ENCODE measurements at regions not wholly inside any gene's neighbourhood (a gene's known extent, or its start where the extent isn't known, plus 50 kb on each side); places are given as distances from the start of the nearest gene placed in this dataset.

DNA sequence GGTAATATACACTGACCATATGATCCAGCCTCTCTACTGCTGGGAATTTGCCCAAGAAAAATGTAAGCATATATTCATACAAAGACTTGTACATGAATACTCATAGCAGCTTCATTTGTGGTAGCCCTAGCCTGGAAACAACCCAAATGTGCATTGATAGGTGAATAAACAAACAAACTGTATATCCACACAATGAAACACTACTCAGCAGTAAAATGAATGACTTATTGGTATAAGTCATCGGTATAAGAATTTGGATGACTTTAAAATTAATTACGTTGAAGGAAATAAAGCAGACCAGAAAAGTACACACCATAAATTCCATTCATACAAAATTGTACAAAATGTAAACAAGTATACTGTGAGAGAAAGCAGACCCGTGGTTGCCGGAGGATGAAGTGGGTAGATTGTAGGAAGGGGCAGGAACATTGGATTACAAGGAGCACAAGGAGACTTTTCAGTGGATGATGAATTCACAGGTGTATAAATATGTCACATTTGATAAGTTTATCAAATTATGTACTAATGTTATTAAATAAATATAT is 376.7 kb downstream of the TDRD15 start:
- Histone ChIP-seq H3K4me1 (peaks cover 2% of the 10 kb centered on the region), H2AFZ (no peak overlapping the region), H3K4me2 (ENCODE audit: low read length) (no peak overlapping the region), H3K36me3 (ENCODE audit: control insufficient read depth, insufficient read depth, low read length) (no peaks in the 10 kb centered on the region), H3K4me3 (ENCODE audit: low read depth, low read length) (no peak overlapping the region), H3K27me3 (ENCODE audit: control insufficient read depth, insufficient read depth, low read length) (no peaks in the 10 kb centered on the region), H3K9ac (no peak overlapping the region), H3K9me3 (ENCODE audit: control insufficient read depth, low read length) (no peaks in the 10 kb centered on the region), H3K79me2 (no peaks in the 10 kb centered on the region), H3K27ac (no peak overlapping the region)
- TF ChIP-seq, protein P1, sequence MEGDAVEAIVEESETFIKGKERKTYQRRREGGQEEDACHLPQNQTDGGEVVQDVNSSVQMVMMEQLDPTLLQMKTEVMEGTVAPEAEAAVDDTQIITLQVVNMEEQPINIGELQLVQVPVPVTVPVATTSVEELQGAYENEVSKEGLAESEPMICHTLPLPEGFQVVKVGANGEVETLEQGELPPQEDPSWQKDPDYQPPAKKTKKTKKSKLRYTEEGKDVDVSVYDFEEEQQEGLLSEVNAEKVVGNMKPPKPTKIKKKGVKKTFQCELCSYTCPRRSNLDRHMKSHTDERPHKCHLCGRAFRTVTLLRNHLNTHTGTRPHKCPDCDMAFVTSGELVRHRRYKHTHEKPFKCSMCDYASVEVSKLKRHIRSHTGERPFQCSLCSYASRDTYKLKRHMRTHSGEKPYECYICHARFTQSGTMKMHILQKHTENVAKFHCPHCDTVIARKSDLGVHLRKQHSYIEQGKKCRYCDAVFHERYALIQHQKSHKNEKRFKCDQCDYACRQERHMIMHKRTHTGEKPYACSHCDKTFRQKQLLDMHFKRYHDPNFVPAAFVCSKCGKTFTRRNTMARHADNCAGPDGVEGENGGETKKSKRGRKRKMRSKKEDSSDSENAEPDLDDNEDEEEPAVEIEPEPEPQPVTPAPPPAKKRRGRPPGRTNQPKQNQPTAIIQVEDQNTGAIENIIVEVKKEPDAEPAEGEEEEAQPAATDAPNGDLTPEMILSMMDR (IDR thresholded peaks at IDR 0.05), result no peak

DNA sequence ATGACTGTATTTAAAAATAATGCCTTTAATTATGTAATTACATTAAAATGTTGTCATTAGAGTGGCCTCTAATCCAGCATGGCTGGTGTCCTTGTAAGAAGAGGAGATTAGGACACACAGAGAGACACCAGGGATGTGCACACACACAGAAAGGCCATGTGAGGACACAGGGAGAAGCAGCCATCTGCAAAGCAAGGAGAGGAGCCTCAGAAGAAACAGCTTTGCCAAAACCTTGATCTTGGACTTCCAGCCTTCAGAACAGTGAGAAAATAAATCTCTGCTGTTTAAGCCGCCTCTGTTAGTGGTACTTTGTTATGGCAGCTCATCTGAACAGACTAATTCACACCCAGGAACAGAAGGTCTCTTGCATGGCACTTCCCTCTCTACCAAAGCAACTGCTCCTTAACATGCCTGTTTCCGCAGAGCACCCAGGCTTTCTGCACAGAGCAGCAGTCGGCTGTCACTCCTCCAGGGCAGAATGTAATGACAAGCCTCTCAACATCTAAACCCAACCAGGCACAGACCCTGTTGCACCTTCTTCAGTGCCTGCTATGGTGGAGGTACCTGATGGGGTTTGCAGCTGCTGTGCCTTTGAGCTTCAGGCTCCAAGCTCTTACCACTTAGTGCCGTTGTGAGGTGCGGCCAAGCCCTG is 377.7 kb downstream of the TDRD15 start:
- Histone ChIP-seq H3K4me1 (peaks cover 2% of the 10 kb centered on the region), H3K9me3 (ENCODE audit: control insufficient read depth, low read length) (no peaks in the 10 kb centered on the region), H3K4me2 (ENCODE audit: low read length) (no peak overlapping the region), H3K27me3 (ENCODE audit: control insufficient read depth, insufficient read depth, low read length) (no peaks in the 10 kb centered on the region), H3K36me3 (ENCODE audit: control insufficient read depth, insufficient read depth, low read length) (no peaks in the 10 kb centered on the region), H3K9ac (no peak overlapping the region), H2AFZ (no peak overlapping the region), H3K4me3 (ENCODE audit: low read depth, low read length) (no peak overlapping the region), H3K27ac (no peak overlapping the region), H3K79me2 (no peaks in the 10 kb centered on the region)
- TF ChIP-seq, protein P1 (IDR thresholded peaks at IDR 0.05), result no peak

DNA sequence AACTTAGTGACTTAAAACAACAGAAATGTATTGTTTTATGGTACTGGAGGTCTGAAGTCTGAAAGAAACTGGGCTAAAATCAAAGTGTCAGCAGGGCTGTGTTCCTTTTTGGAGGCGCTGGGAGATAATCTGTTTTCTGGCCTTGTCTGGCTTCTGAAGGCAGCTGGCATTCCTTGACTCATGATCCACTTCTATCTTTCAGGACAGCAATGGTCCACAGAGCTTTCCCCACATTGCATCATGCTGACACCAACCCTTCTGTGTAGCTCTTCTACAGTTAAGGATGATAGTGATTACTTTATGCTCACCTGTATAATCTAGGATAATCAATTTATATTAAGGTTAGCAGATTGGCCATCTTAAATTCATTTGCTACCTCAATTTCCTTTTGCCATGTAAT is 392.1 kb downstream of the TDRD15 start:
- no peaks in the 10 kb centered on the region for H3K9me3 ChIP-seq (ENCODE audit: control insufficient read depth, low read length)
- H3K79me2 ChIP-seq, result no peaks in the 10 kb centered on the region
- H3K27ac ChIP-seq, result no peak overlapping the region
- H3K9ac ChIP-seq, result no peak overlapping the region
- H2AFZ ChIP-seq, result no peak overlapping the region
- no peak overlapping the region for H3K4me2 ChIP-seq (ENCODE audit: low read length)
- no peaks in the 10 kb centered on the region for H3K27me3 ChIP-seq (ENCODE audit: control insufficient read depth, insufficient read depth, low read length)
- H3K4me3 ChIP-seq (ENCODE audit: low read depth, low read length), result no peak overlapping the region
- no peaks in the 10 kb centered on the region for H3K4me1 ChIP-seq
- H3K36me3 ChIP-seq (ENCODE audit: control insufficient read depth, insufficient read depth, low read length), result no peaks in the 10 kb centered on the region
- TF ChIP-seq, protein P1 (IDR thresholded peaks at IDR 0.05), result no peak

DNA sequence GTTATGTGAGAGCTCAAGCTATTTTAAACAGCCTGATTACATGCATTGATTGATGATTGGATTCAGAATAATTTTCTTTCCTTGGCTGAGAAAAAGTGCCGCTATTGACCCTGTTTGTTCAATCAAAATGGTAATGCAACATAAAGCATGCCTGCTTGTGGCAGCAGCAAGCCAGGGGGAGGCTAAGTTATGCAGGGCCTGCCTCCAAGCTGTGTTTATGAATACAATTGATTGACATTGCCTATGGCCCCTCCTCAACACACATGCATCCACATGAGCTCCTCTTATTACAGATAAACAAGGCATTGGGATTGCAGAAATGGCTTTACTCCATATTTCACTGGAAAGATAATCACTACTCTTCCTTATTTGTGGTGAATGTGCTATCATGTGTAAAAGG is 395.6 kb downstream of the TDRD15 start:
- Histone ChIP-seq H3K79me2 (no peaks in the 10 kb centered on the region), H3K4me2 (ENCODE audit: low read length) (no peak overlapping the region), H3K36me3 (ENCODE audit: control insufficient read depth, insufficient read depth, low read length) (no peaks in the 10 kb centered on the region), H3K27me3 (ENCODE audit: control insufficient read depth, insufficient read depth, low read length) (no peaks in the 10 kb centered on the region), H3K9me3 (ENCODE audit: control insufficient read depth, low read length) (no peaks in the 10 kb centered on the region), H2AFZ (no peak overlapping the region), H3K9ac (no peak overlapping the region), H3K27ac (no peak overlapping the region), H3K4me1 (no peaks in the 10 kb centered on the region), H3K4me3 (ENCODE audit: low read depth, low read length) (no peak overlapping the region)
- TF ChIP-seq, protein P1 (IDR thresholded peaks at IDR 0.05), result no peak

DNA sequence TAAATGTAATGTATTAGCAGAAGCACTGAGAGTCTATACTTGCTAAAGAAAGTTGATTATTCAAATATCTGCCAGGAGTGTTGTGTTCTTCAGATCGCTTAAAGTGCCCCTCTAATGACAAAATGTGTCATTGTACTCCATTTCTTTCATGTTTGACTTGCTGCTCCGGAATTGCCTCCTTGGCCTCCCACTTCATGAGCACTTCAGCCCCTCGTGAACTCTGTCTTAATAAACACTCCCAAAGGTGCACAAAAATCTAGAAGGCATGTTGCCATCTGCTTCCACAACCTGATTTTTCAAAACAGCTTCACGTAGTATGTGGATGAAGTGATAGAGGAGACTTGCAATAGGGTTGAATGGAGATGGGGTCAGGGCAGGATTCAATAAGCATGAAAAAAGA is 396.1 kb downstream of the TDRD15 start:
- TF ChIP-seq, protein P1 (IDR thresholded peaks at IDR 0.05), result no peak
- no peak overlapping the region for H3K4me3 ChIP-seq (ENCODE audit: low read depth, low read length)
- no peak overlapping the region for H3K27ac ChIP-seq
- H3K9me3 ChIP-seq (ENCODE audit: control insufficient read depth, low read length), result no peaks in the 10 kb centered on the region
- no peak overlapping the region for H3K4me2 ChIP-seq (ENCODE audit: low read length)
- no peak overlapping the region for H2AFZ ChIP-seq
- no peaks in the 10 kb centered on the region for H3K27me3 ChIP-seq (ENCODE audit: control insufficient read depth, insufficient read depth, low read length)
- no peaks in the 10 kb centered on the region for H3K4me1 ChIP-seq
- H3K79me2 ChIP-seq, result no peaks in the 10 kb centered on the region
- H3K9ac ChIP-seq, result no peak overlapping the region
- no peaks in the 10 kb centered on the region for H3K36me3 ChIP-seq (ENCODE audit: control insufficient read depth, insufficient read depth, low read length)

All from parathyroid adenoma (tissue), 2 donors.